NCI-H128 (cell line): ENCODE measurements at regions not wholly inside any gene's neighbourhood (a gene's known extent, or its start where the extent isn't known, plus 50 kb on each side); places are given as distances from the start of the nearest gene placed in this dataset.

Source experiments
- DNase-seq: peaks from one replicate; lab custom pipeline; 2025; ENCODE audit not compliant: unreplicated experiment; lab: John Stamatoyannopoulos, UW

DNA sequence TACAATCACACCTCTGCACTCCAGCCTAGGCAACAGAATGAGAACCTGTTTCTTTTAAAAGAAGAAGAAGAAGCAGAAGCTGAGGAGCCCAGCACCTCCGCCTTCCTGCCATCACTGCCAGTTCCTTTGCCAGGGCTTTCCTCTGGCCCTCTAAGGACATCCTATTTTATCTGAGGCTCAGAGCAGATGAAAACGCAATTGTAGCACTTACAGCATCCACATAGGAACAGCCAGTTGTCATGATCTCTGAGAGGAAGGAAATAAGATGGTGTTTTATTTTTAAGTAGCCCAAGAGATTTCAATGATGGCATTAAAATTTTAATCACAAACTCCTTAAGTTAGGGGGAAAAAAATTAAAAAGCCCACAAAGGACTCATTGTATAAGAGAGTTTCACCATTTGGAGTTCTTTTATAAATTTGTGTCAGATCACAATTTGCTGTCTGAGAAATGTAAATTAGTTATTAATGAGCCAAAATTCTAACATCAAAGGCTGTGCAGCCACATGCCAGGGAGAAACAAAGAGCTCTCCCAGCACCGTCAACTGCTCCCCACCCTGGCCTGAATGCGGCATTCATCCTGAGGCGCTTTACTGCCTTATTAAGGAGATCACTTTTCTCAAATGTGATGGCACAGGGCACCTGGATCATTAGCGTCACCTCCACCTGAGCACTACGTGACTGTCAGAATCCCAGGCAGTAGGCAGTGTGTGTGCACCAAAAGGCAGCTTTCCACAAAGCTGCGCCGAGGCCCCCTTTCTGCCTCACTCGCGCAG lies 393.0 kb downstream of the FOXO1 start:
- DNase-seq = no peak

GRCh38 chr13:40274103-40274502 lies 392.3 kb downstream of the FOXO1 start:
- no peak for DNase-seq

- no peak for DNase-seq
These were observed 391.3 kb downstream of the FOXO1 start for GRCh38 chr13:40275155-40275554.

DNA sequence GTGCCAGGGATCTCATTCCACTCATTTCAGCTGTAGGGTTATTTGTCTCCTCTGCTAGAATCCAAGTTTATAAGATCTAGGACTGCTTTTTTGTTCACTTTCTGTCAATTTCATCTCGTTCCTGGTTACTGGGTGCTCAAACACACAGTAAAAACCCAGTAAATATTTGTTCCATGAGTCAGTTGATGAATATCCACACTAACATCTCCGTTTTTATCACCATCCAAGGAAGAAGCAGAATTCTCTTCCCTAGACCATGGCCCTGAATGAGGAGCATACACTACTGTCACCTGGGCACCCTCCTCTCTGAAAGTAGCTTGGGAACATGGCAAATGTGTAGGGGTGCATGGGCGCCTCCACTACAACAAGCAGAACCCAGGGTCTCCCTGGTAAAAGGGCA lies 390.8 kb downstream of the FOXO1 start:
- DNase-seq = no peak

- DNase-seq = no peak
These were observed 382.8 kb downstream of the FOXO1 start for GRCh38 chr13:40283666-40284065.

GRCh38 chr13:40285634-40286033 lies 380.8 kb downstream of the FOXO1 start:
- DNase-seq = no peak

- no peak for DNase-seq
These were observed 379.0 kb downstream of the FOXO1 start for GRCh38 chr13:40287428-40287827.

DNA sequence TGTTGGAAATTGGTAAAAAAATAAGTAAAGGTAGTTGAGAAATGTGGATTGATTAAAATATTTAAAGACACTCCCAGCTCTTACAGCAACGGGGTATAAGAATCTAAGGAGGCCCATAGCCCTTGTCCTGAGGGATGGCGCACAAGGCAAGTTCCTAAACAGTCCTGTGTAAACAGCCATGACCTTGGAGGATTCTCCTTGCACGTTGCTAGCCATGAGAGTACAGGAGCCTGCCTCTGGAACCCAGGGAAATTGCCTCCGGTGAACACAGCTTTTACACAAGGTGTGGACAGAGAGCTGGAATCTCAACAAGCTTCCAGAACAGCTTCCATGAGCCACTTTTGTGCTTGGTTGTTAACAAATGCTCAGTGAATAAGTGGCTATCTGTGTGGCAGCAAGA lies 378.2 kb downstream of the FOXO1 start:
- no peak for DNase-seq

DNA sequence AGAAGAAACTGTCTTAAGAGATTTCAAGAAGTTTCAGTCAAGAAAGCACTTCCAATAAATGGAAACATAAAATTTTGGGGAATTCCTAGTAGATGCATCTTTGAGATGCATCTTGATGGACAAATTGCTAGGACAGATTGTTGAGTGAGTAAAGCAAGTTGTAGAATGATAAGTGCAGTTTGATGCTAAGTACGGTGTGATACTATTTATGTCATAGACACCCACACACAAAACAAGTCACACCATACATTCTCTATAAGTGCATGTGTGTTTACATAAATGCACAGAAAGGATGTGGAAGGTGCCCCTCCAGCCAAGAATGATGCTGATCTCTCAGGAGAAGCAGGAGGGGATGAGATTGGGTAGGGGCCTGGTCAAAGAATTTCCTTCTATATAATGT lies 375.7 kb downstream of the FOXO1 start:
- no peak for DNase-seq

DNA sequence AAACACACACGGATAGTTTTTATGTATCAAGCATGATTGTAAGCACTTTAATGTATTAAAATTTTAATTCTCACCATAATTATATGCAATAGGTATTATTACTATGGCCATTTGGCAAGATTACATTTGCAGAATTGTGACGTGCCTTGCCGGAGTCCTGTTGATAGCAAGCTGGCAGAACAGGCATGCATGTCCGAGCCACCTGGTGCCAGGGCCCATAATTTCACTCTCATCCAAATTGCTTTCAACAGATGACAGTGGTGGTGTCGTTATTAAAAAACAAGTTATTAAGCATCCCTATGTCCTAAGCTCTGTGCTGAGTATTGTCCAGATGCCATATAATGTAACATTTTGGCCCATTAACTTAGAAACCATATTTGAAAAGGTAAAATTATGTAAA lies 374.3 kb downstream of the FOXO1 start:
- DNase-seq = no peak

DNA sequence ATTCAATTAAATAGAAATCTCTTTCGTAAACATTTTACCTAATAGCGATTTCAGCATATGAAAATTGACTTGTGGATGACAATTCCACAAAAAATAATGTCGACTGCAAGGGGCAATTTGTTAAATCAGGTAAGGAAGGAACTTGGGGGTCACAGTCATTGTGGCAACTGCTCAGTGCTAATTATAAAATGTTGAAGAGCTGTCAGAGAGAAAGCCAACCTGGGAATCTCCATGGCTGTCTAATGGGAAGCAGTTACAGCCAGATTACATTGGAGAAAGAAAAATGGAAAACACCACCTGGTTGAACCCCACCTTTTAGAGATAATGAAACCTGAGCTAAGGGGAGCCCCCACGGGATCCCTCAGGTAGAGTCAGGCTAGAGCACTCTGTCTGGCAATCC lies 373.9 kb downstream of the FOXO1 start:
- no peak for DNase-seq

DNA sequence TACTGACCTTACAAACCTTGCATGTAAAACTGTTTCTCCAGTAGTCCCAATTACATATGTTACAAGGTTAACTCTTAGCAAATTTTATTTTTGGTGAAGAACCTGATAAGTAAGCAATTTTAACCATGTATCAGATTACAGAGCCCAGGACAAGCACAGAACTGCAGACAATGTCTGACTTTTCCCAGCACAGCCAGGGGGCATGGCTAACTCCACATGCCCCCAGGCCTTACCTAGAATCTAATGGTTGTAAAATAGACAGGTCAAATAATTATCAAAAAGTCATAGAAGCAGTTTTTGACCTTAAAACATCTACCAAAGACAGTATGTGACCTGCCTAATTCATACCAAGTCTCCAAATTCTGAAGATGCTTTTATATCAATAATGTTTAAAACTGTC lies 364.1 kb downstream of the FOXO1 start:
- DNase-seq = no peak

DNA sequence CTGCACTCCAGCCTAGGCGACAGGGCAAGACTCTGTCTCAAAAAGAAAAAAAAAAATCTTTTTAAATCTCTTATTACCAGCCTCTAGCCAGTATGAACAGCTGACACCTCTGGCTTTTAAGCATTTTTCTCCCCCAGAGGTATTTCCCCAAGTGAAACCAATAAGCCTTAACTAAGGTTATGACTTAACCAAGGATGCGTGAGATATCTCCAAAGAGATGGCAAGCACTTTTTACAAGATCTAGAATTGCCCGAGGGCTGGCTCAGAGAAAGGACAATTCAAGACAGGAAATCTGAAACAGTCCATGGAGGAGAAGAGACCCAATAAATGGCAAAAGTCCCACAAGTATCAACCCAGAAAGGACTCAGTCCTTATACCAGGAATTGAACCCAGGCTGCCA lies 362.1 kb downstream of the FOXO1 start:
- DNase-seq = no peak

DNA sequence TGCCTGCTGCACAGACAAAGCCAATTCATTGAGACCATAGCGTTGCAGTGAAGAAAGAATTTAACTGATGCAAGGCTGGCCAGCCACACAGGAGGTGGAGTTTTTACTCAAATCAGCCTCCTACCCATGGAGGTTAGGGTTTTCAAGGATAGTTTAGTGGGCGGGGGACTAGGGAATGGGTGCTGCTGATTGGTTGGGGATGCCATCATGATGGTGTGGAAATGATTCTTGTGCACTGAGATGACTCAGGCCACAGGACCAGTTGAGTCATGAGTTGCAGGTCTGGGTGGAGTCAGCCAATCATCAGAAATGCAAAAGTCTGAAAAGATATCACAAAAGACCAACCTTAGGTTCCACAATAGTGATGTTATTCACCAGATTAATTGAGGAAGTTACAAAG lies 359.6 kb downstream of the FOXO1 start:
- no peak for DNase-seq

GRCh38 chr13:40309881-40310280 lies 356.6 kb downstream of the FOXO1 start:
- no peak for DNase-seq

DNA sequence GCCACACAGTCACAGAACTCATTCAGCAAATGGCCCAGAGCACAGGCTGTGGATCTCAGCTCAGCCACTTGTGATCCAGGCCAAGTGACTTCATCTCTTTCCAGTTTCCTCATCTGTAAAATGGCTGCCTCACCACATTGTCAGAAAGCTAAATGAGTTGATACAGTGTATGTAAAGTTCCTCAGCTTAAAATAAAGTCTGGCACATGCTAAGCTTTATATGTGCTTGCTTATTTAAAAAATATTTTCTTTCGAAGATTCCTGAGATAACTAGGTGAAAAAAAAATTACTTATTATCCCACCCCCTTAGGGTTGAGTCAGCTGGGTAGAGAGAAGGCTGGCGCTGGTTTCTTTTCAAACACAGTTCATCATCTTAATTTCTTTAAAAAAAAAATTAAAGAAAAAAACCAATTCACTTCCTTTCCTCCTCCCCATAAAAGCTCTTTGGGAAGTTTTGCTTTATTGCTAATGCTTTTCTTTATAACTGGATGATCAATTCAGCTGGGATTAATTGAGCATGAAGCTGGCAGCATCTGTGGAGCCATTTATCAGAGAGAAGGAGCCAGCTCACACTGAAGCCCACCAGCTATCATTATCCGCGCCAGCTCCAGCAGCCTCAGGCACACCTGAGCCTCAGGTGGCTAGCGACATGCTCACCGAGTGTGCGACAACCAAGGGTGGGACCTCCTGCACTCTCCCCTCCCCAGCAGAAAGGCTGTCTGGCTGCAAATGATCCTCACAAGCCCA lies 354.9 kb downstream of the FOXO1 start:
- DNase-seq = no peak

DNA sequence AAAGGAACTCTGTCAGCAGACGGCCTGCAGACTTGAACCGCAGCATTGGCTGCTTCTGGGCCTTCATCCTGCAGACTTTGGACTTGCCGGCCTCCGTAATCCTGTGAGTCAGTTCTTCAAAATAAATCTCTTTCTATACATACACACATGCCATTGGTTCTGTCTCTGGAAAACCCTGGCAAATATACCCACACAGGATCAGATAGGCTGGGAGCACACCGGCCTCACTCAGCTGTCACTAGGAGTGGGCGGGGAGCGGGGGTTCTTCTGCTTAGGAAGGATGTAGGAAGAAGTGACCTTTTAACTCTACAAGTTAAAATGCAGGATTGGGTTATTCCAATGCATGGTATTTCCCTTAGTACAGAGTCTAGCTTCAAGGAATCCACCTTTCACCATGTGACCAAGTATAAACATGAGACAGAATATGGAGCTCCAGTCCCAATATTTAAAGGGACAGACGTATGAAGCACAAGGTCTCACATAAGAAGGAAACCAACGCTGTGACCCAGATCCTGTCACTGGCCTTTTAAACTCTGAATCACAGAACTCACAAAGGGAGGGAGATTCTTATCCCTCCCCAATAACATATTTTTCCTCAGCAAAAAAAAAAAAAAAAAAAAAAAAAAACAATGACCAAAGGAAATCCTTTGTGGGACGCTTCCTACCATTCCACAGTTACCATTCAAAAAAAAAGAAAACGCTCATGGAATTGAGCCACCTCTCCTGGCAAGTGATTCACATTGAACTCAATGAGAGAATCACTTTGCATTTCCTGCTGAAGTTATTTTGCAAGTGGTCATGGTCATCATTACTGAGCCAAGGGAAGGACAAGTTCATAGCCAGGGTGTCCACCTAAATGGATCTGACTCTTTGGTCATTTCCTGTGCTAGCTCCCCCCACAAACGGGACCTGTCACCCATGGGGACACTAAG lies 352.9 kb downstream of the FOXO1 start:
- no peak for DNase-seq

DNA sequence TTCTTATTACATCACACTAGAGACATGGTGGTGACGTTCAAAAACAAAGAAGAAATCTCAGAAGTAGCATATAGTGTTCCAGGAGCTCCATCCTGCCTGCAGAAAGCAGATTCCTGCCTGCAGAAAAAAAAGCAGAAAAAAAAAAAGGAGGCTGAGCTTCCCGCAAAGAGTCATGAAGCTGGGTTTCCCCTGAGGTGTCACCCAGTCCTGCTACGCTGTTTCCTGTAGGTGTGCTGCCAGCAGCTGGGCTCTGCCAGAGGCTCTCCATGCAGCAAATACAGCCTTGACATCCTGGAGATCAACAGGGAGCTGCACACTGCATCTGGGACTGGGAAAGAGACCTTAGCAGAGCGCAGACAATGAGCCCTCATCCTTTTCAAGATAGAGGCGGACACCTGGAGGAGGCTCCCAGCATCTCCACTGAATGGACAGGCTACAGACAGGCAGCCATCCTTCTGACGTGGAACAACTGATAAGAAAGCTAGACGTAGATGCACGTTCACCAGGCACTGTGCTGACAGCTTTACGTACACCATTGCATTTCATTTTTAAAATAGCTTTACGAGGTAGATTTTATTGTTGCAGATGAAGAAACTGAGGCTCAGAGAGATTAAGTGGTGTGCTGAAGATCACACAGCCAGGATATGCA lies 350.9 kb downstream of the FOXO1 start:
- no peak for DNase-seq

DNA sequence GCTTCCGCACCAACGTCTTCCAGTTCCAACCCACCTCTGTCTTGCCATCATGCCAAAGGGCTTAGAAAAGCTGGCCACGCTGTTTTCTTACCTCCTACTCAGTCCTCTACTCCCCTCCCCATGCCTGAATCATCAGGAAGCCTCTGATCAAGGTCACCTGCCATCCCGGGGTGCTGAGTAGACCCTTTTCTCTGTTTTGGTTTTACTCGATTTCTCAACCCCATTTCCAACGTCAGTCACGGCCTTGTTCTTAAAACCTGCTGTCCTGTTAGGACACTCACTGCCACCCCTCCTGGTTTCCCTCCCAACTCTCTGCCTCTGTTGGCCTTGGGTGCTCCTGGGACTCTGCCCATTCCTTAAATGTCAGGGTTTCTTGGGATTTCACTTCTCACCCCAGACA lies 350.1 kb downstream of the FOXO1 start:
- no peak for DNase-seq

DNA sequence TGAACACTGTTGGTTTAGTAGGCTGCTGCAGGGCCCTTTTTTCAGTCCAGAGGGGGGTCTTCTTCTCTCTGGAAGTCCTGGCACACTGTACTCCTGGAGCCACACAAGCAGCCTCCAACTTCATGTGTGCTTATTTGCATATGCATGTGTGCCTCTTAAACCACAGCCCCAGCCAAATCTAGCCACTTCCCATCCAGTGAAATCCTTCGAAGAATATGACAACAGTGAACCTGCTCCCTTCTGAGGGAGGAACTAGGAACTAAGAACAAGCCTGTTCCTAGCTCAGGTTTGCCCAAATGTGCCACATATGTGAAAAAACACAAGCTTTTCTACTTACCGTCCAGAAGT lies 348.5 kb downstream of the FOXO1 start:
- no peak for DNase-seq

DNA sequence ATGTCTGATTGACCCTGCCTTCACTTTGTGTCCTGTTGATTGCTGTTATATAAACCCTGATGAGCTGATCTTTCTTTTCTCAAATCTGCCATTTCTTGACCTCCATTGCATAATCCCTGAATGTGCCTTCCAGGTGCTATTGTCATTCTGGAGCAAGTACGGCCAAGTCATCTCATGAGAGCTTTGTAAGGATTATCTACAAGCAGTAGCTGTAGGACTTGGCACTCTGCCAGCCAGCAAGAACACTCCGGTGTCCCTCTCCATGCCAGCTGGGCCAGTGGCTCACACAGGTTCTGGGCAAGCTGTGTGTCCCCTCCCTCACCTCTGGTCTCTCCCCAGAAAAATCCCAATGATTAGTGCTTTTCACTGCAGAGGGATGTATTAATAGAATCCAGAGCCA lies 348.1 kb downstream of the FOXO1 start:
- DNase-seq = no peak
